GM12875 (cell line): ENCODE measurements at regions not wholly inside any gene's neighbourhood (a gene's known extent, or its start where the extent isn't known, plus 50 kb on each side); places are given as distances from the start of the nearest gene placed in this dataset.
"Not testable (repeated sequence)": the region's sequence is repeated elsewhere in the genome, so short reads cannot be mapped to it uniquely, and the experiment has no call there.

Experiments
- H3K4me3 ChIP-seq: one replicate; pipeline ENCODE4 v1.5.1; 2011; ENCODE audit warnings: low read depth, low read length, control low read depth

DNA sequence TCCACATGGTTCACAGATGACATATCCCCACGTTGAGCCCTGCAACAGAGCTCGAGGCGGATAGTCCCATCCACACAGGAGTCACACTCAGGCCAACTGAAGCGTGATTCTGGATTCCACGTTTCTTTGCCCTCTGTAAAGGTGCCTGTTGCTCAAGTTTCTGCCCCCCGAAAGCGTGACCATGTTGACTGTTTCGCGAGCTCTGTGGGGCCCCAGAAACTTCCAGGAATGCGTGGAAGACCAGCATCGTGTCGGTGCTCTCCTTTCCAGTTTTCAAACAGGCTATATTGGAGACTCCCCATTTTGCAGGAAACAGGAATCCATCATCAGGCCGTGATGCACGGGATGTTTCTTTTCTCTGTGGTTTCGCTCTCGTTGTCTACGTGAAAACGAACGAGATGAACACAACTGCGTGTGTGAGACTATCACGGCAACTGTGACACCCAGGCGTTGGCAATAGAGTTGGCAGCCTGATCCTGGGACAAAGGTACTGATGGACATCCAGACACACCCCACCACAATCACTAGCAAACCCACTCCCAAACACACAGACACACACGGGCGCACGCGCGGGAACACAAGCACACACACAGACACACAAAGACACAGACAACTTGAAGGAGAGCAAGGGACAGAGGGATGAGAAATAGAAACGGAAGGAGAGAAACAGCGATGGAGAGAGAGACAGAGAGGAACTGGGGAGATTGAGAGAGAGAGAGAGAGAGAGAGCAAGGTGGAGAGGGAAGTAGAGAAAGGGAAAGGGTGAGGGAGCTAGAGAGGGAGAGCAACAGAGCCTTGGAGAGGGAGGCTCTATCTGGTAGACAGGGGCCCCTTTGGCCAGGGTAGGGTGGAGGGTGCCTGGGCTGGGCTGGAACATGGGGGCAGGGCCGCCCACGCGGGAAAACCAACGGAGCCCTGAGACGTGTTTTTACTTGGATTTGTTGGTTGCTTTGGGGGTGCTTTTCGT, 1609.3 kb downstream of the SPATA31A7 start:
- H3K4me3 ChIP-seq, result peak overlapping the region; percentile 89

DNA sequence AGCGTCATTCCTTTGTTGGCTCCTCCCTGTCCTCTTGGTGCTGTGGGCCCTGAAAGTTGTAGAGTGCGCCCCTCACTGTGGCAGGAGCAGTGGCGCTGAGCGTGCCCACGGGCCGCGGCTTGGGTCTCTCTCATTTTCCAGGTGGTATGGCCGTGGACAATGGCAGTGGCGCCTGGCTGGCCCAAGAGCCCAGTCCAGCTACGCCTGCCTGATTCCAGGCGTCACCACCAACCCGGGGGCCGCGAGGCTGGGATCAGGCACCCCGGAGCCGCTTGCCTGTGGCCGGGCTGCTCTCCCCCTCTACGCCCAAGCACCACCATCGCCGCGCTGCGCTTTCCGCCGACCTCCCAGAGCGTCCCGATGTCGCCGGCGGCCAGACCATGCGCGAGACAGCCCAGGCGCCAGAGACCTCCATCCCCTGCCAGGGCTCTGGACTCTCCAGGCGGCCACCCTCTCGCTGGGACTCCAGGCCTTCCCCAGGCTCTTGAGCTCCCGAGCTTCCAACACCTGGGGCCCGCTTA, 1610.1 kb downstream of the SPATA31A7 start:
- peak overlapping the region; percentile 89 for H3K4me3 ChIP-seq

GRCh38 chr9:62800451-62801371, 1610.9 kb downstream of the SPATA31A7 start:
- H3K4me3 ChIP-seq, result peak overlapping the region; percentile 89

GRCh38 chr9:62801372-62801811, 1611.6 kb downstream of the SPATA31A7 start:
- peak overlapping the region; percentile 89 for H3K4me3 ChIP-seq

DNA sequence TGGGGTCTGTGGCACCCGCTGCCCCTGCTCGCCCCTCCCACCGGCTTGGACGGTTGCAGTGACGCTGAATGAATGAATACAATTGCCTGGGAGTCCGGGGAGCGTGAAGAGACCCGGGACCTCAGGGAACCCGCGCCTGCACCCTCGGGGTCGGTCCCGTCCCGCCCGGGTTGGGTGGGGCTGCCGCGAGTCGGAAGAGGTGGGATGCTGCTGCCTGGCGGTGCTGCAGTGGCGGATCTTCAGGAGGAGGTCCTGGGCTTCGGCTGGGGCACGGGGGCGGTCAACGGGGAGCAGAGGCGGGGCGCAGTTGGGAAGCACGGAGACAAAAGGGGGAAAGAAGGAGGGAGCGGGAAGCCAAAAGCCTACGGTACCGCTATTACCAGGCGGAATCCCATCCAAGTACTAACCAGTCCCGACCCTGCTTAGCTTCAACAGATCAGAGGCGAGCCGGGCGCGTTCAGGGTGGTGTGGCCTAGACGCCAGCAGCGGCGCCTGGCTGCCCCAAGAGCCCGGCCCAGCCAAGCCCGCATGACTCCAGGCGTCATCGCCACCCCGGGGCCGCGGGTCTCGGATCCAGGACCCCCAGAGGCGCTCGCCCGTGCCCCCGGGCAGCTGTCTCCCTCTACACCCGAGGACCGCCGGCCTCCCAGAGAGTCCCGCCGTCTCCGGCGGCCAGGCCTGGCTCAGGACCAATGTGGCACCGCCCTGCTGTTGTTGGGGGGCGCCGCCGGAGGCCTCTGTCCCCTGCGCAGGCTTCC, 1612.3 kb downstream of the SPATA31A7 start:
- peak overlapping the region; percentile 89 for H3K4me3 ChIP-seq

DNA sequence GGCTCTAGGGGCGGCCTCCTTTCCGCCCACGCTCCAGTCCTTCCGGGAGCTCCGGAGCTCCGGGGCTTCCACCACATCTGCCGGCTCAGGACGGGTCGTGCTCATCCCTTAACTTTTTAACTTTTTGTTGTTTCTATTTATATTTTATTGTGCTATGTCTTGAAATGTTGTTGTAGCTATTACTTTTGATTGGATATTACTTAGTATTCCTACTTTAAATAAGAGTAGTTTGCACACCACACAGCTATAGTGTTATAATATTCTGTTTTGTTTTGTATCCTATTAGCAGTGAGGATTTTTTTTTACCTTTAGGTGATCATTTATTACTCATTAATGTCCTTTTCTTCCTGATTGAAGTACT, 1612.9 kb downstream of the SPATA31A7 start:
- peak overlapping the region; percentile 89 for H3K4me3 ChIP-seq

GRCh38 chr9:62803099-62803498, 1613.3 kb downstream of the SPATA31A7 start:
- not testable (repeated sequence) for H3K4me3 ChIP-seq

- H3K4me3 ChIP-seq, result not testable (repeated sequence)
These were observed 1614.5 kb downstream of the SPATA31A7 start for GRCh38 chr9:62804314-62804713.

DNA sequence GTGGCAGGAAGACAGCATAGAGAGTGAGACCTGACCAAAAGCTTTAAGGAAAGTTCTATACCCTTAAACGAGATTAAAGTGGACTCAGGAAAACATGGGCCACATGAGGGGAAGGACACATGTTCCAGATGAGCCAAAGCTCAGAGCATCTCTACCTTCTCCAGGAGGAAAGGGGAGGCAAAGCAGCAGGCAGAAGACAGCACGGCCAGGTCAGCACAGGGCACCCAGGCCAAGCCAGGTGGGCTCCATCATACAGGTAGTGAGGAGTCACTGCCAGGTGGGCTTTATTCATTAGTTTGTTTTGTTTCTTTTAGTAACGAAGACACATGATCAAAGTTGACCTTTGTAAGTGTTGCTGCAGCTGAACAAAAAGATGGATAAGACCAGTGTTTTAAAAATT, 1617.6 kb downstream of the SPATA31A7 start:
- H3K4me3 ChIP-seq, result not testable (repeated sequence)

DNA sequence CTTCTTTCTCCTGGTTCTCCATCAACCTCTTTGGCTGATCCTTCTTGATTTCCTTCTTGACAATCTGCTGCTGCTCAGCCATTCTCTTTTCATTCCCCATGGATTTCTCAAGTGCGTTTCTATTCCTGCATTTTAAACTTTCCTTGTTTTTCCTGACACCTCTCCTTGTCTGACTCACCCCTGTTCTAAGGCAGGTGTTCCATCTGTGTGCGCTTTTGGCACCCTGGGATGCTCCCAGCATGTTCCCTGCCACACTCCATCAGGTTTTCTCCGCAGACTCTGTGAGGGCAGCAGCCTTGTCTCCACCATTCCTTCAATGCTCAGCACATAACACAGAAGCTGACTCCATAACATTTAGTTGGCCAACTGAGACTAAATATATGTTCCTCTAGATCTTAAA, 1618.2 kb downstream of the SPATA31A7 start:
- not testable (repeated sequence) for H3K4me3 ChIP-seq

GRCh38 chr9:62810318-62810717, 1620.5 kb downstream of the SPATA31A7 start:
- H3K4me3 ChIP-seq, result not testable (repeated sequence)

- H3K4me3 ChIP-seq, result not testable (repeated sequence)
These were observed 1621.0 kb downstream of the SPATA31A7 start for GRCh38 chr9:62810811-62811315.

DNA sequence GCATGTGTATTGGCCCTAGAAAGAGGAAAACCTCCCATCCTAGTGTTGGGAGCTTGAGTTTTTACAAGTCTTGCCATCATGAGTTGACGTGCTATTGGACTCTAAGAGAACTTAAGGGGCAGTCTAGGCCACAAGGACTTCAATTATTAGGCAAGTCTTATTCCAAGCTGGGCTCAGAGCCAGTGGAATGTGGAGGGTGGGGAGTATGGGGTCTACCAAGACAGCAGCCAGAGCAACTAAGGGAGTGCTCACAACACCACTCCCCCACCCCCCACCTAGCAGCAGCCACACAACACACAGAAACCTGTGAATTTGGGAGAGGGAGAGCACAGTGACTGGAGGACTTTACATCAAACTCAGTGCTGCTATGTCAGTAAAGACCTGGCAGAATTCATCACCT, 1625.6 kb downstream of the SPATA31A7 start:
- not testable (repeated sequence) for H3K4me3 ChIP-seq

DNA sequence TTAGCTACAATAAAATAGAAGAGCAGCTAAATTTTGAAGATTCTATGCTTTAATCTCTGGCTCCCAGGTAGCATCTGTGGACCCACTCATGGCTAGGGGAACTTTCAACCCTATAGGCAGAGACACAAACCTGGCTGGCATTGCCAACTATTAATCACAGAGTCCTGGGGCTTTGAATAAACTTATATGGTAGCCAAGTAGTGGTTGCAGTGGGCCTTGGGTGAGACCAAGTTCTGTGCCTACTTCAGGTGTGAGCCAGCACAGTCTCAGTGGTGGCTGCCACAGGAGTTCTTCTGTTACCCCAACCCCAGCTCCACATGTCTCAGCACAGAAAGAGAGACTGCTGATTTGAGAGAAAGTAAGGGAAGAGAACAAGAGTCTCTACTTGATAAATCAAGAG, 1626.5 kb downstream of the SPATA31A7 start:
- not testable (repeated sequence) for H3K4me3 ChIP-seq

GRCh38 chr9:62817214-62817613, 1627.4 kb downstream of the SPATA31A7 start:
- H3K4me3 ChIP-seq, result not testable (repeated sequence)

DNA sequence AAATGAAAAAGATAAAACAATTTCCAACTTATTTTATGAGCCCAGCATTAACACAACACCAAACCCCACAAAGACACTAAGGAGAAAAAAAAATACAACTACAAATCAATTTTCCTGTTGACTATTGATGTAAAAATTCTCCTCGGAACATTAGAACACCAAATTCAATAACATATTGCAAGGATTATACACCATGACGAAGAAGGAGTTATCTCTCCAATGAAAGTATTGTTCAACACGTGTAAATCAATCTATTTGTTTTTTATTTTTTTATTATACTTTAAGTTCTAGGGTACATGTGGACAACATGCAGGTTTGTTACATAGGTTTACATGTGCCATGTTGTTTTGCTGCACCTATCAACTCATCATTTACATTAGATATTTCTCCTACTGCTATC, 1632.3 kb downstream of the SPATA31A7 start:
- H3K4me3 ChIP-seq, result not testable (repeated sequence)

- not testable (repeated sequence) for H3K4me3 ChIP-seq
These were observed 1638.4 kb downstream of the SPATA31A7 start for GRCh38 chr9:62827957-62828907.

- not testable (repeated sequence) for H3K4me3 ChIP-seq
These were observed 1641.1 kb downstream of the SPATA31A7 start for GRCh38 chr9:62830829-62831459.
